DND-41 (cell line): ENCODE measurements at regions not wholly inside any gene's neighbourhood (a gene's known extent, or its start where the extent isn't known, plus 50 kb on each side); places are given as distances from the start of the nearest gene placed in this dataset.

ENCODE experiments used
- ATAC-seq: fragments of 200-7000 bp; cut with Tn5 transposase; 3 replicates; pipeline ENCODE4 v1.9.1; 2021; ENCODE audit warnings: low read depth; ENCODE audit not compliant: insufficient read depth
- DNase-seq: peaks from one replicate; pipeline ENCODE4 v3.0.0-alpha.2; 2020
- H2AFZ ChIP-seq: 2 replicates; pipeline ENCODE4 v1.6.0; 2012; ENCODE audit warnings: low read depth, low read length
- H3K27ac ChIP-seq: 2 replicates; pipeline ENCODE4 v1.5.1; 2012; ENCODE audit warnings: low read length, inconsistent platforms
- H3K27me3 ChIP-seq: fragments of 200-600 bp; sonication (generic); 2 replicates; pipeline ENCODE4 v1.6.0; 2012; ENCODE audit warnings: low read length, mild to moderate bottlenecking, inconsistent platforms; ENCODE audit not compliant: insufficient read depth, poor library complexity
- H3K36me3 ChIP-seq: 2 replicates; pipeline ENCODE4 v1.5.1; 2012; ENCODE audit warnings: low read length, inconsistent platforms; ENCODE audit not compliant: insufficient read depth
- H3K4me1 ChIP-seq: 2 replicates; pipeline ENCODE4 v1.5.1; 2012; ENCODE audit warnings: mild to moderate bottlenecking, low read length; ENCODE audit not compliant: insufficient read depth
- H3K4me2 ChIP-seq: 2 replicates; pipeline ENCODE4 v1.6.0; 2012; ENCODE audit warnings: mild to moderate bottlenecking, moderate library complexity, low read length, inconsistent platforms; ENCODE audit not compliant: insufficient read depth
- H3K4me3 ChIP-seq, 2 experiments: fragments of 200-600 bp in 1 of 2; shearing (Covaris generic) in 1 of 2; 2 replicates each; pipeline ENCODE4 v1.5.1; 2012 to 2016; ENCODE audit warnings: inconsistent platforms in 2 of 2, low read length in 2 of 2, mild to moderate bottlenecking in 2 of 2, low read depth in 1 of 2, moderate library complexity in 1 of 2
- H3K79me2 ChIP-seq: 2 replicates; pipeline ENCODE4 v1.6.0; 2012; ENCODE audit warnings: low read length, inconsistent platforms; ENCODE audit not compliant: insufficient read depth
- H3K9ac ChIP-seq: 2 replicates; pipeline ENCODE4 v1.6.0; 2012; ENCODE audit warnings: low read depth, mild to moderate bottlenecking, inconsistent platforms, low read length, moderate library complexity
- H3K9me3 ChIP-seq: 2 replicates; pipeline ENCODE4 v1.5.1; 2012; ENCODE audit warnings: low read length, moderate library complexity, mild to moderate bottlenecking, inconsistent platforms; ENCODE audit not compliant: insufficient read depth, severe bottlenecking
- H4K20me1 ChIP-seq: 2 replicates; pipeline ENCODE4 v1.6.0; 2012; ENCODE audit warnings: low read length; ENCODE audit not compliant: insufficient read depth
- EZH2 ChIP-seq: IDR thresholded peaks from 3 replicates; pipeline ENCODE4 v1.6.1; 2012; ENCODE audit warnings: borderline replicate concordance, low read depth, mild to moderate bottlenecking, moderate library complexity, low read length, inconsistent platforms; ENCODE audit not compliant: severe bottlenecking
- TF ChIP-seq, protein P1 (sequence below): IDR thresholded peaks from 2 replicates; pipeline ENCODE4 v1.5.1; 2012; ENCODE audit warnings: borderline replicate concordance, low read length, moderate library complexity, mild to moderate bottlenecking; ENCODE audit not compliant: poor library complexity, severe bottlenecking; ENCODE audit errors: extremely low read depth

DNA sequence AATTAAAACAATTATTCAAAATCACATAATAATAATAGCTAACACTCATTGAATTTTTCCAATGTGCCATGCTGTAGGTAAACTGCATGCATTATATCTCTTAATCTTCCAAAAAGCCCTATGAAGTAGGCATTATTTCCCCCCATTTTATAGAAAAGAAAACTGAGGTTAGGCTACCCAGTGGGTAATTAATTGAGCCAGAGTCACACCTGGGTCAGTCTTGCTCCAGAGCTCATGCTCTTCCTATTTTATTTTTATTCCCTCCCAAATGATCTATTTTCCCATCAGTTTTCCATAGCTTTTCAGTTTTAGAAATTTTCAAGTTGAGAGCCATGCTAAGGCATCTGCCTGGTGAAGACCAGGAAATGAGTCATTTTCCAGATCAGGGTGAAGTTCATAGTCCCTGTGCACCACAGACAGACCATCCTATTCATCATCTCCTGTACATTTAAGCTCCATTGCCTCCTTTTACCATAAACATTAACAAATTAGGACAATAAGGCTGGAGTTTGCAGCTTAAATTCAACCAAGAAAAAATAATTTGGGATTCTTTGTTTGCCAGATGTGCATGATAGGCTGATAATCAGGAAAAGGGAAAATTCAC lies 417.3 kb downstream of the OTOL1 start:
- Histone ChIP-seq H3K27ac (no peak overlapping the region), H4K20me1 (no peaks in the 10 kb centered on the region), H3K4me3 (no peak overlapping the region), H3K27me3 (no peaks in the 10 kb centered on the region), H3K9me3 (no peaks in the 10 kb centered on the region), H3K9ac (no peak overlapping the region), H3K36me3 (no peaks in the 10 kb centered on the region), H3K4me1 (peaks cover 6% of the 10 kb centered on the region; the same call in 1 of the 2 replicates), H2AFZ (no peak overlapping the region), H3K4me2 (no peak overlapping the region), H3K79me2 (no peaks in the 10 kb centered on the region)
- DNase-seq: no peak
- ATAC-seq: no peak
- TF ChIP-seq, protein P1, sequence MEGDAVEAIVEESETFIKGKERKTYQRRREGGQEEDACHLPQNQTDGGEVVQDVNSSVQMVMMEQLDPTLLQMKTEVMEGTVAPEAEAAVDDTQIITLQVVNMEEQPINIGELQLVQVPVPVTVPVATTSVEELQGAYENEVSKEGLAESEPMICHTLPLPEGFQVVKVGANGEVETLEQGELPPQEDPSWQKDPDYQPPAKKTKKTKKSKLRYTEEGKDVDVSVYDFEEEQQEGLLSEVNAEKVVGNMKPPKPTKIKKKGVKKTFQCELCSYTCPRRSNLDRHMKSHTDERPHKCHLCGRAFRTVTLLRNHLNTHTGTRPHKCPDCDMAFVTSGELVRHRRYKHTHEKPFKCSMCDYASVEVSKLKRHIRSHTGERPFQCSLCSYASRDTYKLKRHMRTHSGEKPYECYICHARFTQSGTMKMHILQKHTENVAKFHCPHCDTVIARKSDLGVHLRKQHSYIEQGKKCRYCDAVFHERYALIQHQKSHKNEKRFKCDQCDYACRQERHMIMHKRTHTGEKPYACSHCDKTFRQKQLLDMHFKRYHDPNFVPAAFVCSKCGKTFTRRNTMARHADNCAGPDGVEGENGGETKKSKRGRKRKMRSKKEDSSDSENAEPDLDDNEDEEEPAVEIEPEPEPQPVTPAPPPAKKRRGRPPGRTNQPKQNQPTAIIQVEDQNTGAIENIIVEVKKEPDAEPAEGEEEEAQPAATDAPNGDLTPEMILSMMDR: no peak
- no peak for TF ChIP-seq EZH2

GRCh38 chr3:161914703-161915417 lies 418.3 kb downstream of the OTOL1 start:
- H3K9me3 ChIP-seq: peaks cover 4% of the 10 kb centered on the region
- H3K4me3 ChIP-seq: no peak overlapping the region
- H3K27ac ChIP-seq: no peak overlapping the region
- no peaks in the 10 kb centered on the region for H3K36me3 ChIP-seq
- no peaks in the 10 kb centered on the region for H3K27me3 ChIP-seq
- H3K9ac ChIP-seq: no peak overlapping the region
- H3K4me2 ChIP-seq: no peak overlapping the region
- TF ChIP-seq EZH2: no peak
- TF ChIP-seq, protein P1: peak; percentile 59
- H3K79me2 ChIP-seq: no peaks in the 10 kb centered on the region
- H3K4me1 ChIP-seq: peaks cover 6% of the 10 kb centered on the region; the same call in 1 of the 2 replicates
- DNase-seq (peak; percentile 30), ATAC-seq (peak; percentile 57; the same call in 2 of the 3 replicates)
- H4K20me1 ChIP-seq: no peaks in the 10 kb centered on the region
- peak overlapping the region; percentile 44 for H2AFZ ChIP-seq

GRCh38 chr3:161915418-161915750 lies 418.8 kb downstream of the OTOL1 start:
- Histone ChIP-seq H3K27me3 (no peaks in the 10 kb centered on the region), H3K79me2 (no peaks in the 10 kb centered on the region), H2AFZ (peak overlapping the region; percentile 44), H4K20me1 (no peaks in the 10 kb centered on the region), H3K4me3 (no peak overlapping the region), H3K27ac (no peak overlapping the region), H3K9me3 (peaks cover 4% of the 10 kb centered on the region), H3K36me3 (no peaks in the 10 kb centered on the region), H3K4me2 (no peak overlapping the region), H3K4me1 (peaks cover 6% of the 10 kb centered on the region; the same call in 1 of the 2 replicates), H3K9ac (no peak overlapping the region)
- DNase-seq: no peak
- ATAC-seq: no peak
- TF ChIP-seq, protein P1: no peak
